ENCODE measurements at regions not wholly inside any gene's neighbourhood (a gene's known extent, or its start where the extent isn't known, plus 50 kb on each side); places are given as distances from the start of the nearest gene placed in this dataset.

- DNase-seq = no peak
These were observed 210.8 kb upstream of the SOX9 start for GRCh38 chr17:71910002-71910401.

- no peak for DNase-seq
These were observed 206.8 kb upstream of the SOX9 start for GRCh38 chr17:71914042-71914441.

DNA sequence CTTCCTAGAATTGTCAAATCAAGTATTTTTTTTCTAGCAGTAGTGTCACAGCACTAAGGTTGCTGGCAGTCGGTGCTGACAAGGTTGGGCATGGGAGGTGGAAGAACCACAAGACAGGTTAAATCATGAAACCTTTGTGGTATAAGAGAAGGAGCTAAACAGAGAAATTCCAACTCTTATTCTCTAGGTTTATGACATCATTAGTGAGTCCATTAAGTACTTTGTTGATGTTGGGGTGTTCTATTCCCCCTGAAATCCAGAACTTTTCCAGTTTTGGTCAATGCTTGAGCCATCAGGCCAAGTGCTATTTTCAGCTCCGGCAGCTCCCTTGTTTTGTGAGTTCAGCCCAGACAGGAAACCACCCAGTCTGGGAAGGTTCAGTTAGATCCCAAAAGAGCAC, 206.0 kb upstream of the SOX9 start:
- no peak for DNase-seq

- DNase-seq = no peak
These were observed 203.1 kb upstream of the SOX9 start for GRCh38 chr17:71917715-71918114.

- no peak for DNase-seq
These were observed 201.6 kb upstream of the SOX9 start for GRCh38 chr17:71919186-71919585.

DNA sequence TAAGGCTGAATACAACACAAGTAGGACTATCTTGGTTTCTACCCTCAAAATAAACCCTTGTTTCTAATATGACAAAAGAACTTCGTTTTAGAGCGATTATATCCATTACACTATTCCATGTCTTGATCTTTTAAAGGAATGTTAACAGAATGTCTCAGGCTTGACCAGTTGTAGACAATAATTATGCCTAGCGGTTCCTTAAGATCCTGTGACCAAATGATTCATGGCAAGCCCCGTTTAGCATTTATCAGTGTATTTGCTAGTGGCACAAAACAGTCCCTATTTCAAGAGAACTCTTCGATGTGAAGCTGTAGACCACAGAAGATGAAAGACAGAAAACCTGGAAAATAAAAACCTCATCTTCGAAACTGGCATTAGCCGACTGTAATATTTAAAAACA, 200.9 kb upstream of the SOX9 start:
- no peak for DNase-seq

DNA sequence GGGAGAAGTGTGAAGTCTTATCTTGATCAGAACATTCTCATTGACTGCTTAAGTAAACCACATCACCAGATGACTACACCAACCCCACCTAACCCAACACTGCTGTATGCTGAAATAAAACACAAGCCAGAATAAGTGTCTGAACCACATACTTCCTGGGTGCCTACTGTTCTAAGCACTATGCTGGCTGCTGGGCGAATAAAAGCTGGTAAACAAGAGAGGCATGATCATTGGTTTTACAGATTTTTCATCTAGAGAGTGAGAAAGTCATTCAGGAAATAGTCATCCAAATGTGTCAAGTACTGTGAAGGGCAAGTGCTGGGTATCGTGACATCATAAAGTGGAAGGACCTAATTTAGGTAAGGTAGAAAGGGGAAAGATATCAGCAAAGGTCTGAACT, 199.0 kb upstream of the SOX9 start:
- DNase-seq = no peak

DNA sequence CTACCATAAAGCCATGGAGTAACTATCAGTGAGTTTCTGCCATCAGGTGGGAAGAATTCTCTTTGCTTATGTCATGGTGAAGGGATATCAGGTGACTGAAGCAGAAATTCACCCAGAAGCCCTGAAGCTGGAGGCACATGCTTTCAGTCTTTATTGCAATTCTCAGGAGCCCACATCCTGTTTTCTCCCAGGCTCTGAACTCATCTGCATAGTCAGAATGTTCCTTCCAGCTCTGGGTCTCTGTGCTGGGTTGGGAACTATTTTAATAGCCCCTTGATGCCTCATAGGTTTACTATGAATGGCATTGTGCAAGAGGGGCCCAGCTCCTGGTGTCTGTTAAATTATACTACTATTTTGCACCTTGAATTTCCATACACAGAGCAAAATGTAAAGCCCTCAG, 198.4 kb upstream of the SOX9 start:
- no peak for DNase-seq

- no peak for DNase-seq
These were observed 193.9 kb upstream of the SOX9 start for GRCh38 chr17:71926746-71927398.

DNA sequence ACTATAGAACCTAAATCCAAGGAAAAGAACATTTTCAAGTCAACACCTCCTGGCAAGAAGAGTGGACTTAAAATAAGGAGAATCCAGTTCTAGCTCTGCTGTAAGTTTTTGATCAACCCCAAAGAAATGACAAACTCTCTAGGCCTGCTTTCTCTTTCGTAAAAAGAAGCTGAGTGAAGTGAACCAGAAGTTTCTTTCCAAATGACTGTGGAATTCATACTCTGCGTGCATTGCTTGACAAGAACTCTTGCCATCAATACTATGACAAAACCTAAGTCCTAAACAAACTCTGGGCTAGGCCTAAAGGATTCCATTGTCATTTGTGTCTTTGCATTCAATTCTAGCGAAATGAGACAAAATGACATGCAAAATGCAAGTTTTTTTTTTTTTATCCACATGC, 187.5 kb upstream of the SOX9 start:
- DNase-seq = no peak

GRCh38 chr17:71934520-71934919, 186.3 kb upstream of the SOX9 start:
- DNase-seq = no peak

DNA sequence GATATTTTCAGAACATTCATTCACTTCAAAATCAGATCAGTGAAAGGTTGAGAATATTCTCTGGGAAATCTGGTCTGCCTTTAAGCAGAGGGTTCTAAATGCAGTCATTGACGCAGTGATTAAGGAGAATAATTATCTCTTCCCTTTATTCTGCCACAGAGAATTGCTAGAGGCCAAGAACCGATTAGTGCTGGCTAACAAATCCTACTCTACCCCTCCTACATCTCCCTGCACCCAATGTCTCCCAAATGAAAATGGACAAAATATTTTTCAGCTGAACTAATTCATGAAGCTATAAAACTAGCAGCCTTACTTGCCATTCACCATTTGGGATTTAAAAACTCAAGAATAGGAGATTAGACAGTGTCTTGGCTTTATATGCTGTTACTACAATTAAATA, 185.5 kb upstream of the SOX9 start:
- DNase-seq = no peak

GRCh38 chr17:71936977-71937376, 183.8 kb upstream of the SOX9 start:
- DNase-seq = no peak

DNA sequence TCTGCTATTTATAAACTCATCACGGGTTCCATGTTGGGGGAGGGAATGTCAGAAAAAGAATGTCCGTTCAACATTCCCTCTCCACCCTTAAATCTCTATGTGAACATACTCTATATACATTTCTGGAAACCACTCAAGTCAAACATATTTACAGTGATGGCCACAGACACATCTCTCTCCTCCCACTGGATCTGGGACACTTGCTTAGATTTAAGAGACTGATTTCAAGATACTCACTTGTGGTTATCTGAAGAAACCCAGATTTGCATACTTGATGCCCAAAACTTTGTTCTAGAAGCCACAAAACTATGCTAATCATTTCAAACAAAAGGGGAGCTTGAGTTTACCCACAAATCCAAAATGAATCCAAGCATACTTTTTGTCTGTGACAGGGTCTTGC, 182.9 kb upstream of the SOX9 start:
- no peak for DNase-seq

GRCh38 chr17:71938340-71939010, 182.3 kb upstream of the SOX9 start:
- no peak for DNase-seq

DNA sequence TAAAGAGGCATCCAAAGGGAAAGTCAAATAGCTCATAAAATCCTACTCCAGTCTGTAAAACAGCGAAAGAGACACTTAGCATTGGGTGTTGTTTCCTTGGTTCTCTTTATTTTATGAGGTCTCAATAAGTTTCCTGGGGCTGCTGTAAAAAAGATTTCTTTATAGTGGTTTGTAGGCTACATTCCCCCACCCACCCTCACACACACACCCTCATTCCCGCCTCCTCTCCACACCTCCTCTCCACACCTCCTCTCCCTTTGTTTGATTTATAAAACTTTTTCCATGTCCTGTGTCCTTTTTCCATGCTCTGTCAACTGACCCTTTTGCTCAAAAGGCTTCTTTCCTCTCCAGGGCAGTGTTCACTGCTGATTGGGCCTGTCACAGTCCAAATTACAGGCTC, 178.9 kb upstream of the SOX9 start:
- DNase-seq = no peak

DNA sequence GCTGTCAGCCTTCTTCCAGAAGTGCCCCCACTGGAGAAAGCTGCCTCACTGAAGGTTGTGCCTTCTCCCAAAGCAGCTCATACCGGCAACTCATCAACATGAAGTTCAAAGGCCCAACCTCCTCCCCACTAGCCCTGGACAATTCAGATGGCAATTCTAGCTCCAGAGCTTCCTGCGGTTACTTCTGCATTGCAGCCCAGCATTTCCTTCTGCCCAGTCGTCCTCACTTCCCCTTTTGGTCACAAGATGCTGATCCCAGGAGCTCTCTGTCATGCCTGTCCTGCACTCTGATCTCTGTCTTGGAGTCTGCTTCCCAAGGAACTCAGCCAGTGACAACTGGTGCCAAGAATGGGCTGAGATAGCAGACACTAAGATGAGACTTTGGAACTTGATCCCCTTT, 178.2 kb upstream of the SOX9 start:
- DNase-seq = no peak

GRCh38 chr17:71948703-71949422, 172.0 kb upstream of the SOX9 start:
- no peak for DNase-seq

DNA sequence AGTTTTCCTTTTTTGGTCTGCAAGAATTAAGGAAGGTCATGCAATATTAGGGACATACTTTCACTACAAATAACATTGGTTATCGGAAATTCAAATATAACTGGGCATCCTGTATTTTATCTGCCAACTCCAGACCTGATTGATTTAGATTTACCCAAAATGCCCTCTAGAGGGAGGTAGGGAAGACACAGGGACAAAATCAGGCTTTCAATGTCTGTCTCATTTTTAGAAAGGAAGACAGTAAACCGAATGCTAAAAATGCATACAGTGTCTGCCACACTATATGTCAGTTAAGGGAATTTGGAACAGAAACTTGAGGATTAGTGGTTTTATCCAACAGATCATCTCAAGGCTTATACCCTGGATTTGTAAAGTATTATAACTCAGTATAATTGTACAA, 161.7 kb upstream of the SOX9 start:
- DNase-seq = no peak

DNA sequence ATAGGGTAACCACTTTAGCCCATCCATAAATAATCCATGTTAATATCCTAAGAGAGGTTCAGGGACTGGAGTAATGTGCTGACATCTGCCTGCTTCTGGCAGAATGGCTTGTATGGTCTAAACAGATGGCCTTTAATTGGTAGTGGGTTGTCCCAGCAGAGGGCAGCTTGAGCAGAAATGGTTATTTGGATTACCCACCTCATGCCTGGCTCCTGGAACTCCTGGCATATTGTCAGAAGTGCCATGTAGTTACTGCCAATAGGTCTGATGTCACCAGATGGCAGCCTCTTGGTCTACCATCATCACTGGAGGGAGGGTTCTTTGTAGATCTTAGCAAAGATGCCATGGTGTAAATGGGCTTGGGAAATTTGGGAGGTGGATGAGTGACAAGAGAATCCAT, 157.5 kb upstream of the SOX9 start:
- no peak for DNase-seq

DNA sequence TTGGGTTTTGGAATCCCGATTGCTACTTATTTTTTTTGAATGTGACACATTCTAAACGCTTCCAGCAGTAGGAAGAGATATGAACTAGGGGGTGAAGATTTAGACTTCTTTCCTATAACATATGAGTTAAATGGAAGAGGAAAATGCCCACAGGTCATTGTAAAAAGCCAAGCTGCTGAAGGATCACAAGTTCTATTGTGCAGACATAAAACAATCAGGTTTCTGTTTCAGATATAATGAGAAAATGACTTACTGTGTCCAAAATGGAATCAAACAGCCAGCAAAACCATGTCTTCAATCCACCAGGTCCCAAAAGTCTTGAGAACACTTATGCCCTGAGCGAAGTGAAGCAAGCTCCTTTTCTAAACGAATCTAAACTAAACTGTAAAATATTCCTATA, 157.0 kb upstream of the SOX9 start:
- DNase-seq = no peak

DNA sequence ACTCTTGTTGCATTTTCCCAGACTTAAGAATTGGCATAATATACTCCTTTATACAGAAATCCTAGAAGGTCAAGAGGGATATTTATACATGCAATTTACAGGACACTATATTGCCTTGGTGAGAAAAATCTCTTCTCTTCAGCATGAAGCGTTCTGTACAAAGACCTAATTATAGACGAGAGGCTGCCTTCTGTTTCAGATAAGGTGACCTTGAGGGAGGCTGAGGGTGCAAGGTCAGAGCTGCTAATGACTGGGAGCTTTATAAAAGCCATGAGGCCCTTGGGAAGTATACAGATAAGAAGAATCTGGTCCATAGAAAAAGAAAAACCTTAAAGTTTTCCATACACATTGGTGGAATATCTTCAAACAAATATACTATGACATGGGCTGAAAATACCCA, 156.3 kb upstream of the SOX9 start:
- DNase-seq = no peak

- no peak for DNase-seq
These were observed 154.8 kb upstream of the SOX9 start for GRCh38 chr17:71966055-71966454.

Measured in NCI-H526 treated with DMSO at 0.1 percent for 48 hours (cell line).